Keratinocyte (primary cell): ENCODE measurements at regions not wholly inside any gene's neighbourhood (a gene's known extent, or its start where the extent isn't known, plus 50 kb on each side); places are given as distances from the start of the nearest gene placed in this dataset.

Source experiments
- DNase-seq: peaks from one replicate; pipeline ENCODE4 v3.0.0-alpha.2; 2011; ENCODE audit warnings: low read depth, missing footprints, low spot score
- FAIRE-seq: peaks from 2 replicates; lab custom pipeline; 2011; peaks lifted over from hg19 to GRCh38; lab: Jason Lieb, UNC
- H2AFZ ChIP-seq: 2 replicates; pipeline ENCODE4 v1.6.0; 2012; ENCODE audit warnings: low read length, control low read depth, inconsistent platforms; ENCODE audit not compliant: control insufficient read depth
- H3K27ac ChIP-seq: 2 replicates; pipeline ENCODE4 v1.5.1; 2011; ENCODE audit warnings: low read length; ENCODE audit not compliant: control insufficient read depth, insufficient read depth
- H3K27me3 ChIP-seq: 3 replicates; pipeline ENCODE4 v1.6.0; 2011; ENCODE audit warnings: low read length; ENCODE audit not compliant: control insufficient read depth, insufficient read depth; ENCODE audit errors: extremely low read depth
- H3K36me3 ChIP-seq, 2 experiments: 2 replicates in 1 of 2; 3 replicates in 1 of 2; pipeline ENCODE4 v1.5.1; 2011; ENCODE audit warnings: low read length in 2 of 2, mild to moderate bottlenecking in 1 of 2; ENCODE audit not compliant: control insufficient read depth in 2 of 2, insufficient read depth in 2 of 2; ENCODE audit errors: extremely low read depth in 1 of 2
- H3K4me1 ChIP-seq: 3 replicates; pipeline ENCODE4 v1.5.1; 2011; ENCODE audit warnings: low read length; ENCODE audit not compliant: control insufficient read depth, insufficient read depth; ENCODE audit errors: extremely low read depth
- H3K4me2 ChIP-seq: 3 replicates; pipeline ENCODE4 v1.6.0; 2011; ENCODE audit warnings: low read depth, low read length; ENCODE audit not compliant: control insufficient read depth, insufficient read depth; ENCODE audit errors: extremely low read depth
- H3K4me3 ChIP-seq, 3 experiments: fragments of 200-600 bp in 1 of 3; sonication (generic) in 1 of 3; 2 replicates in 2 of 3; 3 replicates in 1 of 3; pipeline ENCODE4 v1.5.1; 2011 to 2016; ENCODE audit warnings: low read length in 3 of 3, mild to moderate bottlenecking in 3 of 3, control low read depth in 2 of 3, inconsistent platforms in 1 of 3, low read depth in 1 of 3, mixed read lengths in 1 of 3, mixed run types in 1 of 3, moderate library complexity in 1 of 3; ENCODE audit not compliant: control insufficient read depth in 2 of 3, insufficient read depth in 2 of 3; ENCODE audit errors: extremely low read depth in 1 of 3
- H3K79me2 ChIP-seq: 2 replicates; pipeline ENCODE4 v1.6.0; 2012; ENCODE audit warnings: low read length; ENCODE audit not compliant: control insufficient read depth, insufficient read depth
- H3K9ac ChIP-seq: 3 replicates; pipeline ENCODE4 v1.6.0; 2011; ENCODE audit warnings: low read length; ENCODE audit not compliant: control insufficient read depth, insufficient read depth; ENCODE audit errors: extremely low read depth
- H3K9me1 ChIP-seq: 3 replicates; pipeline ENCODE4 v1.6.0; 2011; ENCODE audit warnings: low read length; ENCODE audit not compliant: control insufficient read depth, insufficient read depth; ENCODE audit errors: extremely low read depth
- H3K9me3 ChIP-seq: 2 replicates; pipeline ENCODE4 v1.5.1; 2012; ENCODE audit warnings: low read depth, low read length; ENCODE audit not compliant: control insufficient read depth
- H4K20me1 ChIP-seq: 3 replicates; pipeline ENCODE4 v1.6.0; 2011; ENCODE audit warnings: low read length; ENCODE audit not compliant: control insufficient read depth, insufficient read depth; ENCODE audit errors: extremely low read depth
- EZH2 ChIP-seq: IDR thresholded peaks from one replicate; pipeline ENCODE4 v1.6.1; 2012; ENCODE audit warnings: inconsistent platforms, mild to moderate bottlenecking, low read length, moderate library complexity
- dilution Hi-C: fragments of 300-500 bp; cut with MboI; formaldehyde crosslinking; loops from one replicate; pipeline ENCODE4 v1.7.0; 2020; ENCODE audit warnings: low sequenced_read_pairs; ENCODE audit not compliant: extremely low pct_ligation_motif_present
- TF ChIP-seq, protein P1 (sequence below), 3 experiments: IDR thresholded peaks in 1 of 3; conservative IDR thresholded peaks in 1 of 3; optimal IDR thresholded peaks in 1 of 3; 2 replicates in 2 of 3; 3 replicates in 1 of 3; pipeline versions ENCODE3 to v1.5.1; 2011; ENCODE audit warnings: low read length in 3 of 3, mild to moderate bottlenecking in 3 of 3, moderate library complexity in 2 of 3, control low read depth in 1 of 3, inconsistent platforms in 1 of 3; ENCODE audit not compliant: insufficient read depth in 2 of 3; ENCODE audit errors: extremely low read depth in 1 of 3

DNA sequence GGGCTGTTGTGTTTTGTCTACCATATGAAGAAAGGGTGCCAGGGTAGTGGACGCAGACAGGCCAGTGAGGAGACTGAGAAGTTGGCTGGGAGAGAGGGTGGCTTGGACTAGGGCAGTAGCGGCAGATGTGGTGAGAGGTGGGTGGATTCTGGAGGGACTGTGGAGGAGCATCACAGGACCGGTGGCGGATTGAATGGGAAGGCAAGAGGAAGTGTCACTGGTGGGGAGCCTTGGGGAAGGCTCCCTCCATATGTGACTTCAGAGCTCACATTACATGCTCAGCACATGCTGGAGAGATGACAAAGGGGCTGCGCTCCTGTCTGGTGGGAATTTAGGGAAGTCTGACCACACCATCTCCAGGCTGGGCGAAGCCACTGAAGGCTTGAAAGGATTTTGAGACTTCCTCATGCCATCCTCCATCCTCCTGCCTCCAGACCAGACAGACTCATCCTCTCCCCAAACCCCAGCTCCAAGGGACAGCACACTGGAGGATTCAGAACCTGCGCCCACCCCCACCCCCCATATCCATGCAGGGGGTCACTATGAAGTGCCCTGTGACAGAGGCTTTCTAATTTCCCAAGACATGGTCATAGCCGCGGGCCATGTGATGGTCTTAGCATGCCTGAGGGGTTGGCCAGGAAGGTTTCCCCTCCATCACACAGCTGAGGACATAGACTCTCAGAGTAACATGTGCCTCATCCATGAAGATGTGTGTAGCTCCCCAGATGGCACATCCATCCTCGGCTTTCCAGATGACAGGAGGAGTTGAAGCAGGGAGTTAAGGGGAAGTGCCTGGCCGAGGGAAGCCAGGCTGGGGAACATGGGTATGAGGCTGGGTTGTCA lies 138.8 kb upstream of the WNT4 start:
- no peaks in the 10 kb centered on the region for H3K9me1 ChIP-seq

DNA sequence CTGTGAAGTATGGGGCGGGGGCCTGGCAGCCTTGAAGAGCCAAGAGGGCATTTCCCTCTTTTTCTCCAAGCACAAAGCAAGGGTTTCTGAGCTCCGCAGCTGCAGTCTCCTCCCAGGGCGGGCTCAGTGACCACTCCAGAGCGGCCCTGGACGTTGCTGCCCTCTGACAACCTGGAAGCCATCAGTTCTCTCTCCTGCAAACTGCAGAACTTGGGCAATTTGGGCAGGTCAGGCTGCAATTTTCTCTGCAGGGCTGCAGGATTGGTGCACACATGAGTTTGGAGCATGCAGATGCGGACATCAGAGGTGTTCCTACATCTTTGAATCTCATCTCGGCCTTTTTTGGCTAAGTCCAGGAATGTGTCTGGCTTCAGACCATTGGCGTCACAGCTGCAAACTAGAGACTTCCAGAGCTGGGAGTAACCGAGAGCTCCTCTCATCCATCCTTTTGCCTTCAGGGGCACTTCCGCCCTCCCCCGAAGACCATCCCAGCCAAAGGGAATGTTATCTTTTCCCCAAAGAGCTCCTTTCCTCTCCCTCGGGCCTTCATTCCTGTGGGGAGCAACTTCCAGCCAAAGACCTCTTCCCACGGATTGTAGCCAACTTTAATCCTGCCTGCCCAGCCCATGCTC lies 139.6 kb upstream of the WNT4 start:
- Histone ChIP-seq H3K27ac (no peak overlapping the region), H3K9ac (no peak overlapping the region), H2AFZ (no peak overlapping the region), H3K4me3 (no peak overlapping the region), H4K20me1 (no peaks in the 10 kb centered on the region), H3K79me2 (no peaks in the 10 kb centered on the region), H3K27me3 (peaks cover 8% of the 10 kb centered on the region), H3K9me1 (no peaks in the 10 kb centered on the region), H3K36me3 (no peaks in the 10 kb centered on the region), H3K4me1 (no peaks in the 10 kb centered on the region), H3K9me3 (no peaks in the 10 kb centered on the region), H3K4me2 (no peak overlapping the region)
- dilution Hi-C loops: no loop called here
- no peak for TF ChIP-seq EZH2
- TF ChIP-seq, protein P1, sequence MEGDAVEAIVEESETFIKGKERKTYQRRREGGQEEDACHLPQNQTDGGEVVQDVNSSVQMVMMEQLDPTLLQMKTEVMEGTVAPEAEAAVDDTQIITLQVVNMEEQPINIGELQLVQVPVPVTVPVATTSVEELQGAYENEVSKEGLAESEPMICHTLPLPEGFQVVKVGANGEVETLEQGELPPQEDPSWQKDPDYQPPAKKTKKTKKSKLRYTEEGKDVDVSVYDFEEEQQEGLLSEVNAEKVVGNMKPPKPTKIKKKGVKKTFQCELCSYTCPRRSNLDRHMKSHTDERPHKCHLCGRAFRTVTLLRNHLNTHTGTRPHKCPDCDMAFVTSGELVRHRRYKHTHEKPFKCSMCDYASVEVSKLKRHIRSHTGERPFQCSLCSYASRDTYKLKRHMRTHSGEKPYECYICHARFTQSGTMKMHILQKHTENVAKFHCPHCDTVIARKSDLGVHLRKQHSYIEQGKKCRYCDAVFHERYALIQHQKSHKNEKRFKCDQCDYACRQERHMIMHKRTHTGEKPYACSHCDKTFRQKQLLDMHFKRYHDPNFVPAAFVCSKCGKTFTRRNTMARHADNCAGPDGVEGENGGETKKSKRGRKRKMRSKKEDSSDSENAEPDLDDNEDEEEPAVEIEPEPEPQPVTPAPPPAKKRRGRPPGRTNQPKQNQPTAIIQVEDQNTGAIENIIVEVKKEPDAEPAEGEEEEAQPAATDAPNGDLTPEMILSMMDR (optimal IDR thresholded peaks at IDR 0.05 in 1 of 3, IDR thresholded peaks at IDR 0.05 in 1 of 3, conservative IDR thresholded peaks at IDR 0.05 in 1 of 3; ENCODE audit: extremely low read depth in 1 of 3, insufficient read depth in 2 of 3, low read length in 3 of 3): no peak
- DNase-seq (no peak), FAIRE-seq (no peak)

More for the DNA sequence above, 138.8 kb upstream of the WNT4 start:
- Histone ChIP-seq H4K20me1 (no peaks in the 10 kb centered on the region), H3K4me2 (no peak overlapping the region), H3K36me3 (no peaks in the 10 kb centered on the region), H3K4me1 (no peaks in the 10 kb centered on the region), H3K27me3 (peaks cover 8% of the 10 kb centered on the region), H2AFZ (no peak overlapping the region), H3K79me2 (no peaks in the 10 kb centered on the region), H3K9me3 (no peaks in the 10 kb centered on the region), H3K4me3 (no peak overlapping the region), H3K27ac (no peak overlapping the region), H3K9ac (no peak overlapping the region)
- no peak for TF ChIP-seq EZH2
- TF ChIP-seq, protein P1 (optimal IDR thresholded peaks at IDR 0.05 in 1 of 3, IDR thresholded peaks at IDR 0.05 in 1 of 3, conservative IDR thresholded peaks at IDR 0.05 in 1 of 3; ENCODE audit: extremely low read depth in 1 of 3, insufficient read depth in 2 of 3, low read length in 3 of 3): no peak
- DNase-seq: no peak
- no peak for FAIRE-seq
- dilution Hi-C loops: no loop called here
